GM11168 (cell line): ENCODE measurements at regions not wholly inside any gene's neighbourhood (a gene's known extent, or its start where the extent isn't known, plus 50 kb on each side); places are given as distances from the start of the nearest gene placed in this dataset.
"Not testable (repeated sequence)": the region's sequence is repeated elsewhere in the genome, so short reads cannot be mapped to it uniquely, and the experiment has no call there.

ENCODE experiments used
- in situ Hi-C: fragments of 300-500 bp; cut with MboI; formaldehyde crosslinking; loops from one replicate; pipeline ENCODE4 v1.12.0; 2022; ENCODE audit warnings: low sequenced_read_pairs; ENCODE audit not compliant: unreplicated experiment

GRCh38 chr9:115808695-115809094, 344.9 kb upstream of the PAPPA start:
- in situ Hi-C loops: no loop called here

DNA sequence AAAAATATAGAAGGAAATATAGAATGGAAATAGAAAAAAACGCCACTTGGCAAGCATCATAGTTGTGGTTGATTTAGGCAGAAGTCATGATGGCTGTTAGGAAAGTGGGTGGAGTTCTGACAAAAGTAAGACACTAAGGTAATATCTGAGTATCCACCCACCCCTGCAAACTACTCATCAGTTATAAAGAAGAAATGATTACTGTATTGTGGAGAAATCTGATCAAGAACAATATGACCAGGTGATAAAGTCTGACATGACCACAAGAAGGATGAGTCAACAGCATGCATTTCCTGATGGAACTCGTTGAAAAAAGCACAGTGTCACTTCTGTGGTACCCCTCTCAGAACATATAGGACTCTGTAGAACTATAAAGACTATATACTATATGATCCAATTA, 343.4 kb upstream of the PAPPA start:
- in situ Hi-C loops: no loop called here

DNA sequence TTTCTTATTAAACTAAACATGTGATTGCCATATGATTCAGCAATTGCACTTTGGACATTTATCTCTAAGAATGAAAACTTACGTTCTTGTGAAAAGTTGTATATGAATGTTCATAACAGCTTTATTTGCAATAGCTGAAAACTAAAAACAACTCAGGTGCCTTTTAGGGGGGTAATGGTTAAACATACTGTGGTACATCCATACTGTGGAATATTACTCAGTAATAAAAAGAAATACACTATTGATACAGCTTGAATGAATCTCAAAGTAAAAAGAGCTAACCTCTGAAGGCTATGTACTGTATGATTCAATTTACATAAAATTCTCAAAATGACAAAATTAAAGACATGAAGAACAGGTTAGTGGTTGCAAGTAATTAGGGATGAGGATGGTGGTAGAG, 339.5 kb upstream of the PAPPA start:
- in situ Hi-C loops: no loop called here

DNA sequence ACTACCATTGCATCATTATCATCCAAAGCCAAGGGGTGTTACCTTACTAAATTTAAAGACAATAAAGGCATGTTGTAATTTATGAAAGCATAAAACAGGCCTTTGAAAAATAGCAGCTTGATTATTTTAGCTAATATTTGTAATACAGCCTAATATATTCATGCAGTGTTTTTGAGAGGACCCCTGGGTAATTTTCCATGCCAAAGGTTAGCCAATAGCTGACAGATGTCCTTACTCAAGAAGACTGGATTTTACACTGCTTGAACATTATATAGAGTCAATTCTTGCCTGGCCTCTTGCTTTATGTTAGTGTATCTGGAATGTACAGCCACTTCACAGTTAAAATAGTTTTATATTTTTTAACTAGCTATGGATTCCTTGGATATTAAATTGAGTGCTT, 337.8 kb upstream of the PAPPA start:
- in situ Hi-C loops: no loop called here

DNA sequence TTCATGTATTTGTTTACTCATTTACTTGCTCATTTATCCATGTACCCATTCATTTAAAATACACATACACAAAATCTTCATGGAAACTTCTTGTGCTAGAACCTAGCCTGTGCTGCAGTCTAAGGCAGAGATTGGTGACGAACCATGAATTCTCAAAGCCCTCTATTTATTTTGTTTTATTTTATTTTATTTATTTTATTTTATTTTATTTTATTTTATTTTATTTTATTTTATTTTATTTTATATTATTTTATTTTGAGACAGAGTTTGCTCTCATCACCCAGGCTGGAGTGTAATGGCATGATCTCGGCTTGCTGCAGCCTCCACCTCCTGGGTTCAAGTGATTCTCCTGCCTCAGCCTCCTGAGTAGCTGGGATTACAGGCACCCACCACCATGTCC, 334.9 kb upstream of the PAPPA start:
- in situ Hi-C loops: not testable (repeated sequence)

GRCh38 chr9:115832031-115832430, 321.6 kb upstream of the PAPPA start:
- in situ Hi-C loops: no loop called here

DNA sequence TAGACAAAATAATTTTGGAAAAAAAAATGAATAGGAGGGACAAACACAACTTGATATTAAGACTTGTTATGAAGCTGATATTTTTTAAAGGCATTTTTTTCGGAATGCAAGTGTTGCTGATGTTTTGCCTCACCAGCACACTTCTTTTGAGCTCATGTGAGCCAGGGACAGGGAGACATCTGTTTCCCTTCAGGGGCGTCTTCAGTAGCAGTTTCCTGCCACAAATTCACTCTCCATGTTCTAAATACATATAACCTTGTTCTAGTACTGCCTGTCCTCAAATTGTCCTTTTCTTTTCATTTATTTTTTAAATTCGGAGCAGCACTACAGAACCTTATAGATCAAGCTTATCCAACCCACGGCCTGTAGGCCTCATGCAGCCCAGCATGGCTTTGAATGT, 316.0 kb upstream of the PAPPA start:
- in situ Hi-C loops: no loop called here

DNA sequence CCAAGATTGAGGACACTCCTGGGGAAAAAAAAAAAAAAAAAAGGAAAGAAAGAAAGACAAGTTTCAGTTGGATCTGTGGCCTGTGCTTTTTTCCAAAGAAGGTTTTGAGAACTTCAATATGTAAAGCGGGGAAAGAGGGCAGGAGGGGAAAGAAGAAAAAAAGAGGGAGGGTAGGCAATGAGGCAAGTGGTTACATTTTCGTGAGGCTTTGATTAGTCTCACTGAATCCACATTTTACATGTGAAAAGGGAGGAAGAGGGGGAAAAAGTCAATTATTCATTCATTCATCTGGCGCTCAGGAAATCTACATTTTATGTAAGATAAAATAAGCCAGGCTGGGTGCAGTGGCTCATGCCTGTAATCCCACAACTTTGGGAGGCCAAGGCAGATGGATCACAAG, 315.2 kb upstream of the PAPPA start:
- in situ Hi-C loops: no loop called here

GRCh38 chr9:115844433-115844832, 309.2 kb upstream of the PAPPA start:
- in situ Hi-C loops: not testable (repeated sequence)

DNA sequence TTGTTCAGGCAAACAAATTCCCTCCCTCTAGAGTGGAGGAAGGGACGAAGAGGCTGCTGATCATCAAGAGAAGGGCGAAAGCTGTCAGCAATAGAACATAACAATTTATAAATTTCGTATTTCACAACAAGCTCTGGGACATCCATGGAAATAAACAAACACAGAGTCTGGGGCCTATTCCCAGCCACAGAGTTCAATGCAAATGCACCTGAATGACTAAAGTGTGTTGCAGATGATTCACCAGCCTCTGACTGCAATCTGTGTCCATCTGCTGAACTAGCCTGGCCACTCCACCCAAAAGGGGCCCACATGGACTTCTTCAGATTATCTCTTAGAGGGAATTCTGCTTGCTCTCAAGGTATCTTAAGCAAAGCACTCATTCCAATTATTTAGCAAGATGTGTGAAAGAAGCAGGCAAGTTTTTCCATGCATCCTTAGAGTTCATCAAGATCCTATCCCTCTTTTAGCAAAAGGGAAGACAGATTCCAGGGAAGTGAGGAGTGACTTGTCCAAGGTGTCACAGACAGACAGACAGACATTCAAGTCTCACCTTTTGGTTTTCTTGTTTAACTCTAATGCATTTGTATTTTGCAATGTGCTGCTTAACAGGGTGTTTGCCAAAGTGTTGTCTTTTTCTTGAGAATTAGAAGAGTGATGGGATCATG, 307.8 kb upstream of the PAPPA start:
- in situ Hi-C loops: no loop called here

- in situ Hi-C loops: no loop called here
Observed at GRCh38 chr9:115847216-115847615, 306.4 kb upstream of the PAPPA start.

DNA sequence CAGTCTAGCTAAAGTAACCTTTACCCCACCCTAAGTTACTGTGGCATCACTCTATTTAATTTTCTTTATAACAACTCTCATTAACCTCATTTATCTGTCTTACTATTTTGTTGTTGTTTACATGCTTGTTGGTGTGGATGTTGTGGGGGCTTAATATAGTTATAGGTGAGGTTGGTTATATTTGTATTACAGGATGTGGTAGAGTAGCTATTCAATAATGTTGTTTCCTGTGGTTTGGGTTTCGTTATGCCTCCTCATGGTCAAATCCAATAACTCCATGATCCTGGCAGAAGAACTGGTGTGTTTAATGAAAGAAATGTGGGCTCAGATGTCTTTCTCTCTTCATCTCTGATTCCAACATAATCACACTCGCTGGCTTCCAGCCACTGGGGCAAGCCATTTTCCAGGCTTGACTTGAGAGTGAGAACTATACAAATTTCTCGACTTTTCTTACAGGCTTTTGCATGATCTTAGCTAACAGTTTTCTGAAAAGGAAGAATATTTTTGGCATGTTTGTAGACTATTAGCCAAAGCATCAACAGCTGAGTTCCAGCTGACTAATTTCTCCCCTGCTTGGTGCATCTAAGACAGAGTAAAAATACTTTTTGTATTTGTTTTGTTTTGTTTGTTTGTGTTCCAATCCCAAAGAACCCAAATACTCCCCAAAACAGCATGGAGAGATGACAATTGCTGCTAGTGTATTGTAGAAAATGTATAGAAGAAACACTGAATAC, 303.7 kb upstream of the PAPPA start:
- in situ Hi-C loops: no loop called here

DNA sequence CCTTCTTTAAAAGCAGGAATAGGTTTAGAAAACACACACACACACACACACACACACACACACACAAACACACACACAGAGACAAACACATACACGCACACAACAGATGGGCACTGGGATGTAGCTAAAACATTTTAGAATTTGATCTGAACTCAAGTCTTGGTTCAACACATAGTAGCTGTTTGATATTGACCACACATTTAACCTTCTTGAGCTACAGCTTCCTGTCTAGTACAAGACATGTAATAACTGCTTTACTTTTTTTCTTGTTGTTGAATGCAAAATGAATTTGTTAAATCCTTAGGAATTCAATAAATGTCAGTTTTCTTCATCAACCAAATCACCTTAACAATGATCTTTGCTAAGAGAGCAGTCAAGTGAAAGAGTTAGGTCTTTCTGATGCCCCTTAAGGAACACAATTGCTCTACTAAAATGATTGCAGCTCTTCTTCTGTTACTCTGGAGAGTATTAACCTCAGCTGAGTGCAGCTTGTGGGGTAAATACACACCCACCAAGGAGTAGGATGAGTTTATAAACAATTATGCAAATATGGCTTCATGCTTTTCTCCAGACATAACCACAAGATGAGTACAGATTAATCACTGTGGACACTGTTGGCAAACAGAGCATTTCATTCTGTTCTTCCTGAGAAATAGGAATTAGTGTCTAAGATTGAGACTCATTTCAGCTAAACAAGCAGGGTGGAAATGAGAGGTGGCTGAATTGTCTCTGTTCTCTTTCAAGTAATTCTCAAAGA, 302.9 kb upstream of the PAPPA start:
- in situ Hi-C loops: no loop called here

DNA sequence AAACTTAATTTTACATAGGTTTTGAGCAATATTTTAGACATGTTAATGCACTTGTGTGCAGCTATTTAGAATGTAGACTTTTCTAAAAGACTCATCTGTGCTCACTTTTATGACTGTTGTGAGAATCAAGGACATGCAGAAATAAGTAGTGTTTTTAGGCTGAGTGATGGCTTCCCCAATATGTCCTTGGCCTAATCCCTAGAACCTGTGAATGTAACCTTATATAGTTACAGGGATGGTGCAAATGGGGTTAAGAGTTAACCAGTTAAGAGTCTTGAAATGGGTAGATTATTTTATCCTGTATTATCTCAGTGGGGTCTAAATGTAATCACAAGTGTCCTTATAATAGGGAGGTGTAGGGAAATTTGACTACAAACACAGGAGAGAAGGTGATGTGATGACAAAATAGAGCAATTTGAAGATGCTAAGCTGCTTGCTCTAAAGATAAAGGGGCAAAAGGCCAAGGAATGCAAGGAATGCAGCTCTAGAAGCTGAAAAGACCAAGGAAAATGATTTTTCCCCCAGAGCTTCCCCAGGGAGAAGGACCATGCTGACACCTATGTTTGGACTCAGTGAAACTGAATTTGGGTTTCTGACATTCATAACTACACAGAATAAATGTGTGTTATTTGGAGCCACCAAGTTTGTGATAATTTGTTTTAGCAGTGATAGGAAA, 298.0 kb upstream of the PAPPA start:
- in situ Hi-C loops: no loop called here

GRCh38 chr9:115858421-115858820, 295.2 kb upstream of the PAPPA start:
- in situ Hi-C loops: not testable (repeated sequence)

DNA sequence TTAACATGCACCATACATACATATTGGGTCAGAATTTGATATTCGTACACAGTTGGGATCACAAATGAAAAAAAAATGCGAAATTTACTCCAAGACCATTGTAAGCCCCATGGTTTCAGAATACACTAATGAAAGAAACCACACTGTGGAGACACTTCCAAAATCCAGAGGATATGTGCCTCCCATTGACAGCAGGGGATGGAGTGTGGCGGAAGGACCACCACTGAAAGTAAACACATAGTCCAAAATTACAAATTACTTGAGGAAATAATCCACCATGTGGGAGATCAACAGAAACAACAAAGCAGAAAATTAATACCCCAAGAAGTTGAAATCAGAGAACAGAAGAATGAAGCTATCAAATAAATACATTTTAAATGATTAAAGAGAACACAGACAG, 291.6 kb upstream of the PAPPA start:
- in situ Hi-C loops: no loop called here

DNA sequence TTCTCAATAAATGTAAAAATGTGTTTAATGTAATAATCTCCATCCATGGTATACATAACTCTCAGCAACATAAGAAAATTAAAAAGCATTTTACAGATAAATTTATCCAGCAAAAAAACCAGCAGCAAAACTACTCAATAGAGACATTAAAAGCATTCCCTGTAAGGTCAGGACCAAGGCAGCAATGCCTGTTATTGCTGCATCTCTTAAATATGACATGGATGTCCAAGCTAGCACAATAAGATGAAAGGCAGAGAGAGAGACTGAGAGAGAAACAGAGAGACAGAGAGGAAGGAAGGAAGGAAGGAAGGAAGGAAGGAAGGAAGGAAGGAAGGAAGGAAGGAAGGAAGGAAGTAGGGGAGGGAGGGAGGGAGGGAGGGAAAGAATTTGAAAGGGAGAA, 289.0 kb upstream of the PAPPA start:
- in situ Hi-C loops: no loop called here

DNA sequence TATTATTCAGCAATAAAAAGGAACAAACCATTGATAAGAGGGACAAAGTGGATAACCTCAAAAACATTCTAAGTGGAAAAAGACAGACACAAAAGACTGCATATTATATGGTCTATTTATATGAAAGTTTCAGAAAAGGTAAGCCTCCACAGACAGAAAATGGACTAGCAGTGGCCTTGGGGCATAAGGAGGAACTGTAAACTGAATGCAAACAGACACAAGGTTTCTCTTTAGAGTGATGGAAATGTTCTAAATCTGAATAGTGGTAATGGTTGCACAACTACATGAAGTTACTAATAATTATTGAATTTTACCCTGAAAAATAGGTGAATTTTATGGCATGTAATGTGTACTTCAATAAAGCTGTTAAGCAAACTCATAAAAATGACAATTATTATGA, 286.3 kb upstream of the PAPPA start:
- in situ Hi-C loops: no loop called here

GRCh38 chr9:115877852-115878438, 275.6 kb upstream of the PAPPA start:
- in situ Hi-C loops: no loop called here

DNA sequence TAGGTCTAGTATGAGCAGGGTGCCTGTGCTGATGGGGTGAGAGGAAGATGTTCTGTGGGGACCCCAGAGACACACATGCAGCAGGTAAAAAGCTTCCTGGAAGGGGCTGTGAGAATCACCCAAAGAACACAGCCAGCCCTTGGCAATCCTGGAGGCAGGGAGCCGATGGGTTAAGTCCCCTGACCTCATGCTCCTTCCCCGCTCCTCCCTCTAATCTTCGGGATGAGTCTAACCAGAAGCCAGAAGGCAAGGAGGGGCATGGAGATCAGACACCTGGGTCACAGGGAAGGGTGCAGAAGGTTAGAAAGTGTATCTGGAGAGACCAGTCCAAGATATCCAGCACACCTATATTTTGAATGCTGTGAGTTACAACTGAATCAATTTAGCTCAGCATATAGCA, 274.1 kb upstream of the PAPPA start:
- in situ Hi-C loops: no loop called here
